H1 (cell line): ENCODE measurements at regions not wholly inside any gene's neighbourhood (a gene's known extent, or its start where the extent isn't known, plus 50 kb on each side); places are given as distances from the start of the nearest gene placed in this dataset.

Source experiments
- CTCF ChIA-PET: fragments of 300-600 bp; sonication (Branson Sonifier 250); formaldehyde crosslinking; loops from one replicate; lab custom pipeline; 2021; ENCODE audit not compliant: partially characterized antibody; lab: Charles Lee
- POLR2A ChIA-PET: fragments of 300-600 bp; sonication (Branson Sonifier 250); formaldehyde crosslinking; loops from one replicate; lab custom pipeline; 2021; ENCODE audit warnings: inconsistent platforms; ENCODE audit not compliant: partially characterized antibody; lab: Charles Lee
- DNase-seq, 2 experiments: peaks; one replicate each; pipeline versions ENCODE4 v3.0.0 to v3.0.0-alpha.2; 2010 to 2022; ENCODE audit warnings: low spot score in 2 of 2, low read depth in 1 of 2, mixed read lengths in 1 of 2
- FAIRE-seq: peaks from 2 replicates; lab custom pipeline; 2011; peaks lifted over from hg19 to GRCh38; lab: Jason Lieb, UNC
- H2AFZ ChIP-seq: 2 replicates; pipeline ENCODE4 v1.8.1; 2012; ENCODE audit warnings: low read length, inconsistent platforms
- H2AK5ac ChIP-seq: 2 replicates; pipeline ENCODE4 v1.6.1; 2013; ENCODE audit warnings: low read depth, low read length
- H2BK120ac ChIP-seq: replicated peaks from 2 replicates; pipeline ENCODE3; 2013; ENCODE audit warnings: low read depth, low read length, inconsistent platforms
- H2BK12ac ChIP-seq: 2 replicates; pipeline ENCODE4 v1.6.1; 2013; ENCODE audit warnings: low read depth, low read length
- H2BK15ac ChIP-seq: 2 replicates; pipeline ENCODE4 v1.6.1; 2013; ENCODE audit warnings: low read length
- H2BK20ac ChIP-seq: 2 replicates; pipeline ENCODE4 v1.6.1; 2013; ENCODE audit warnings: low read length
- H2BK5ac ChIP-seq: 2 replicates; pipeline ENCODE4 v1.6.1; 2013; ENCODE audit warnings: low read depth, low read length
- H3K14ac ChIP-seq: 2 replicates; pipeline ENCODE4 v1.6.1; 2013; ENCODE audit warnings: inconsistent platforms; ENCODE audit not compliant: insufficient read length
- H3K18ac ChIP-seq: 2 replicates; pipeline ENCODE4 v1.6.1; 2013; ENCODE audit warnings: low read length; ENCODE audit errors: extremely low read depth
- H3K23ac ChIP-seq: 2 replicates; pipeline ENCODE4 v1.6.1; 2013; ENCODE audit warnings: inconsistent platforms; ENCODE audit not compliant: insufficient read length
- H3K23me2 ChIP-seq: 2 replicates; pipeline ENCODE4 v1.6.1; 2013; ENCODE audit warnings: low read depth, low read length
- H3K27ac ChIP-seq: 2 replicates; pipeline ENCODE4 v1.6.1; 2011; ENCODE audit warnings: low read depth, low read length, inconsistent platforms
- H3K27me3 ChIP-seq, 4 experiments: replicated peaks in 1 of 4; 1 replicate in 1 of 4; 2 replicates in 3 of 4; pipeline versions ENCODE4 v1.6.1 to v1.8.1; 2011 to 2013; ENCODE audit warnings: low read length in 3 of 4, mild to moderate bottlenecking in 3 of 4, inconsistent platforms in 2 of 4, mixed read lengths in 2 of 4, moderate library complexity in 1 of 4; ENCODE audit not compliant: control insufficient read depth in 3 of 4, insufficient read depth in 3 of 4; ENCODE audit errors: extremely low read depth in 1 of 4
- H3K36me3 ChIP-seq, 4 experiments: 2 replicates each; pipeline versions ENCODE4 v1.6.1 to v1.8.1; 2011 to 2013; ENCODE audit warnings: mild to moderate bottlenecking in 4 of 4, low read length in 3 of 4, moderate library complexity in 2 of 4, control low read depth in 1 of 4, inconsistent platforms in 1 of 4; ENCODE audit not compliant: insufficient read depth in 4 of 4, control insufficient read depth in 2 of 4
- H3K4ac ChIP-seq: replicated peaks from 2 replicates; pipeline ENCODE3; 2013; ENCODE audit warnings: low read length, low read depth, mixed read lengths, inconsistent platforms; ENCODE audit not compliant: insufficient read length
- H3K4me1 ChIP-seq, 4 experiments: replicated peaks in 1 of 4; 1 replicate in 1 of 4; 2 replicates in 3 of 4; pipeline versions ENCODE4 v1.6.1 to v1.8.1; 2011 to 2013; ENCODE audit warnings: low read length in 3 of 4, inconsistent platforms in 2 of 4, mixed read lengths in 1 of 4; ENCODE audit not compliant: insufficient read depth in 4 of 4, control insufficient read depth in 3 of 4
- H3K4me2 ChIP-seq, 2 experiments: 2 replicates each; pipeline versions ENCODE4 v1.6.1 to v1.8.1; 2011 to 2013; ENCODE audit warnings: low read depth in 2 of 2, low read length in 2 of 2, control low read depth in 1 of 2, inconsistent platforms in 1 of 2, mild to moderate bottlenecking in 1 of 2; ENCODE audit not compliant: insufficient read depth in 1 of 2
- H3K4me3 ChIP-seq, 4 experiments: fragments of 200-600, 300-600 bp in 1 of 4; sonication (generic), shearing (Covaris generic), sonication (Bioruptor Twin) in 1 of 4; 2 replicates each; pipeline versions ENCODE4 v1.5.1 to v1.8.1; 2011 to 2016; ENCODE audit warnings: low read length in 4 of 4, low read depth in 3 of 4, control low read depth in 2 of 4, inconsistent platforms in 2 of 4, mild to moderate bottlenecking in 2 of 4, mixed read lengths in 1 of 4, moderate library complexity in 1 of 4; ENCODE audit not compliant: insufficient read depth in 2 of 4; ENCODE audit errors: extremely low read depth in 1 of 4
- H3K56ac ChIP-seq: replicated peaks from 2 replicates; pipeline ENCODE3; 2013; ENCODE audit warnings: low read depth, mild to moderate bottlenecking, mixed read lengths, low read length, inconsistent platforms; ENCODE audit not compliant: insufficient read length
- H3K79me1 ChIP-seq: 2 replicates; pipeline ENCODE4 v1.6.1; 2013; ENCODE audit warnings: low read depth, low read length, control low read depth
- H3K79me2 ChIP-seq, 2 experiments: 2 replicates each; pipeline versions ENCODE4 v1.6.1 to v1.8.1; 2012 to 2013; ENCODE audit warnings: low read length in 2 of 2, mild to moderate bottlenecking in 2 of 2, inconsistent platforms in 1 of 2; ENCODE audit not compliant: insufficient read depth in 2 of 2, control insufficient read depth in 1 of 2
- H3K9ac ChIP-seq, 4 experiments: replicated peaks in 1 of 4; 1 replicate in 1 of 4; 2 replicates in 3 of 4; pipeline versions ENCODE4 v1.6.1 to v1.8.1; 2011 to 2013; ENCODE audit warnings: low read depth in 3 of 4, low read length in 3 of 4, control low read depth in 2 of 4, mild to moderate bottlenecking in 2 of 4, moderate library complexity in 2 of 4, inconsistent platforms in 1 of 4; ENCODE audit errors: extremely low read depth in 1 of 4
- H3K9me3 ChIP-seq, 2 experiments: 2 replicates each; pipeline versions ENCODE4 v1.6.1 to v1.8.1; 2012 to 2013; ENCODE audit warnings: mild to moderate bottlenecking in 2 of 2, moderate library complexity in 2 of 2, control low read depth in 1 of 2, inconsistent platforms in 1 of 2, low read depth in 1 of 2, low read length in 1 of 2, mixed read lengths in 1 of 2; ENCODE audit not compliant: insufficient read depth in 2 of 2
- H4K20me1 ChIP-seq, 2 experiments: replicated peaks in 1 of 2; 2 replicates each; pipeline versions ENCODE3 to v1.8.1; 2011 to 2013; ENCODE audit warnings: inconsistent platforms in 2 of 2, low read length in 2 of 2, mild to moderate bottlenecking in 1 of 2; ENCODE audit not compliant: insufficient read depth in 2 of 2, control insufficient read depth in 1 of 2
- H4K5ac ChIP-seq: 2 replicates; pipeline ENCODE4 v1.6.1; 2013; ENCODE audit warnings: low read length, low read depth, mixed read lengths, inconsistent platforms; ENCODE audit not compliant: insufficient read length
- H4K8ac ChIP-seq: 2 replicates; pipeline ENCODE4 v1.8.0; 2013; ENCODE audit warnings: mild to moderate bottlenecking, moderate library complexity, low read length, inconsistent platforms; ENCODE audit not compliant: insufficient read depth; ENCODE audit errors: extremely low read depth
- H4K91ac ChIP-seq: replicated peaks from 2 replicates; pipeline ENCODE3; 2013; ENCODE audit warnings: low read length, mixed read lengths, inconsistent platforms; ENCODE audit not compliant: insufficient read length
- CBX5 ChIP-seq: fragments of 300-800, 300-1000 bp; sonication (generic); IDR thresholded peaks from 2 replicates; pipeline ENCODE4 v1.7.1; 2016; ENCODE audit warnings: antibody characterized with exemption, low read length, low read depth
- HDAC2 ChIP-seq, 2 experiments: fragments of 300-600 bp in 1 of 2; sonication (generic) in 1 of 2; IDR thresholded peaks; 2 replicates each; pipeline ENCODE4 v1.6.1; 2011 to 2012; ENCODE audit warnings: low read depth in 2 of 2, low read length in 2 of 2, mild to moderate bottlenecking in 2 of 2, moderate library complexity in 2 of 2, borderline replicate concordance in 1 of 2, inconsistent platforms in 1 of 2
- MAX ChIP-seq: IDR thresholded peaks from 2 replicates; pipeline ENCODE4 v1.6.1; 2012; ENCODE audit warnings: inconsistent platforms
- PHF8 ChIP-seq: fragments of 200-600 bp; sonication (generic); conservative IDR thresholded peaks from 2 replicates; pipeline ENCODE4 v1.7.1; 2012; ENCODE audit warnings: low read depth, mild to moderate bottlenecking, inconsistent platforms, low read length, moderate library complexity
- POLR2AphosphoS5 ChIP-seq: IDR thresholded peaks from 2 replicates; pipeline ENCODE4 v1.6.1; 2011; ENCODE audit warnings: low read depth, low read length
- RFX5 ChIP-seq: IDR thresholded peaks from 2 replicates; pipeline ENCODE4 v1.6.1; 2011; ENCODE audit warnings: low read depth, low read length, improper control_type of control experiment, borderline replicate concordance
- RXRA ChIP-seq: IDR thresholded peaks from 2 replicates; pipeline ENCODE4 v1.6.1; 2011; ENCODE audit warnings: low read depth, mild to moderate bottlenecking, low read length, moderate library complexity; ENCODE audit not compliant: insufficient read depth
- SIRT6 ChIP-seq: IDR thresholded peaks from one replicate; pipeline ENCODE4 v1.7.1; 2012; ENCODE audit warnings: low read length, inconsistent platforms
- SP1 ChIP-seq: IDR thresholded peaks from 2 replicates; pipeline ENCODE4 v1.6.1; 2011; ENCODE audit warnings: low read depth, low read length
- TAF7 ChIP-seq: optimal IDR thresholded peaks from 2 replicates; pipeline ENCODE3; 2011; ENCODE audit warnings: low read depth, mild to moderate bottlenecking, inconsistent platforms, low read length, moderate library complexity, borderline replicate concordance
- TEAD4 ChIP-seq: IDR thresholded peaks from 2 replicates; pipeline ENCODE4 v1.6.1; 2012; ENCODE audit warnings: low read depth, low read length, inconsistent platforms, mixed read lengths
- ZNF274 ChIP-seq: IDR thresholded peaks from 2 replicates; pipeline ENCODE4 v1.7.0; 2012; ENCODE audit warnings: low read length, borderline replicate concordance; ENCODE audit errors: extremely low read depth
- WGBS, 2 experiments: shearing (Covaris generic) in 1 of 2; methylation state at CpG; one replicate each; pipeline versions ENCODE4 v1.1.6 to v1.1.7; 2013 to 2015; ENCODE audit warnings: low lambda C conversion rate in 2 of 2, mixed read lengths in 2 of 2, inconsistent platforms in 1 of 2, low coverage in 1 of 2, missing lambda C conversion rate in 1 of 2; ENCODE audit not compliant: insufficient replicate concordance in 2 of 2, insufficient coverage in 1 of 2, insufficient read length in 1 of 2; ENCODE audit errors: extremely low coverage in 1 of 2, missing lambda C conversion rate in 1 of 2; 5-methylcytosine and 5-hydroxymethylcytosine counted together
- TF ChIP-seq, protein P1 (sequence below): IDR thresholded peaks from 2 replicates; pipeline ENCODE4 v1.6.1; 2011; ENCODE audit warnings: low read depth, mild to moderate bottlenecking, low read length; ENCODE audit not compliant: insufficient read depth

DNA sequence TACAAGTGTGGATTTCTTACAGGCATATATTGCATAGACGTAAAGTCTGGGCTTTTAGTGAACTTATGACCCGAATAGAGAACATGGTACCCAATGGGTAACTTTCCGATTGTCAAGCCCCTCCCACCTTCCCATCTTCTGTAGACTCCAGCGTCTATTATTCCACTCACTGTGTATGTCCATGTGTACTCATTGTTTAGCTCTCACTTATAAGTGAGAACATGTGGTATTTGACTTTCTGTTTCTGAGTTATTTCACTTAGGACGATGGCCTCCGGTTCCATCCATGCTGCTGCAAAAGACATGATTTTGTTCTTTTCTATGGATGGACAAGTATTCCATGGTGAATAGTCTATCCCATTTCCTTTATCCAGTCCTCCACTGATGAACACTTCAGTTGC is 306.4 kb downstream of the CD83 start:
- Histone ChIP-seq H3K4me3 (no peak overlapping the region), H4K5ac (no peak overlapping the region), H3K23ac (no peak overlapping the region), H3K14ac (no peak overlapping the region), H3K79me1 (no peaks in the 10 kb centered on the region), H3K9ac (no peak overlapping the region), H4K91ac (no peak overlapping the region), H2BK5ac (no peak overlapping the region), H3K4ac (no peak overlapping the region), H2BK120ac (no peak overlapping the region), H3K36me3 (no peaks in the 10 kb centered on the region), H3K4me2 (no peak overlapping the region), H2BK20ac (no peak overlapping the region), H2AK5ac (no peak overlapping the region), H2BK12ac (no peak overlapping the region), H3K23me2 (no peaks in the 10 kb centered on the region), H4K20me1 (no peaks in the 10 kb centered on the region), H3K18ac (no peak overlapping the region), H3K27me3 (no peaks in the 10 kb centered on the region), H3K79me2 (no peaks in the 10 kb centered on the region), H2AFZ (no peak overlapping the region), H2BK15ac (no peak overlapping the region), H3K56ac (no peak overlapping the region), H3K9me3 (no peaks in the 10 kb centered on the region), H3K4me1 (no peaks in the 10 kb centered on the region; a peak in 1 of 7 replicates), H4K8ac (no peak overlapping the region), H3K27ac (no peak overlapping the region)
- no peak for TF ChIP-seq ZNF274
- TF ChIP-seq HDAC2 (IDR thresholded peaks at IDR 0.05; ENCODE audit: borderline replicate concordance in 1 of 2, low read depth in 2 of 2, low read length in 2 of 2), result no peak
- TF ChIP-seq RFX5, result no peak
- TF ChIP-seq CBX5, result no peak
- TF ChIP-seq MAX, result no peak
- TF ChIP-seq PHF8, result no peak
- TF ChIP-seq TAF7, result no peak
- TF ChIP-seq, protein P1, sequence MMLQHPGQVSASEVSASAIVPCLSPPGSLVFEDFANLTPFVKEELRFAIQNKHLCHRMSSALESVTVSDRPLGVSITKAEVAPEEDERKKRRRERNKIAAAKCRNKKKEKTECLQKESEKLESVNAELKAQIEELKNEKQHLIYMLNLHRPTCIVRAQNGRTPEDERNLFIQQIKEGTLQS, result no peak
- no peak for TF ChIP-seq SP1
- no peak for TF ChIP-seq POLR2AphosphoS5
- TF ChIP-seq RXRA, result no peak
- no peak for TF ChIP-seq SIRT6
- no peak for TF ChIP-seq TEAD4
- POLR2A ChIA-PET, result no interaction called here
- FAIRE-seq (no peak), DNase-seq (no peak)
- CTCF ChIA-PET, result no interaction called here
- WGBS, 2 experiments, result 96% methylated on average over 6 of the region's 6 CpGs; no CpG with 5 or more reads in 1 of the 2 experiments
